K562 (cell line): ENCODE measurements at regions not wholly inside any gene's neighbourhood (a gene's known extent, or its start where the extent isn't known, plus 50 kb on each side); places are given as distances from the start of the nearest gene placed in this dataset.

ENCODE experiments used
- ATAC-seq: fragments of 200-7000 bp; cut with Tn5 transposase; 3 replicates; pipeline ENCODE4 v1.9.1; 2020; ENCODE audit warnings: moderate library complexity
- BruUV-seq: library from RNA; stranded (reverse); fragments of 400-500 nt; replicated peaks from 2 replicates; lab custom pipeline; 2021; lab: Mats Ljungman, UMichigan
- CTCF ChIA-PET: fragments of 300-600 bp; formaldehyde crosslinking; extraction: SDS; loops from one replicate; lab custom pipeline; 2021; ENCODE audit warnings: low intra/inter-chr PET ratio; lab: Yijun Ruan, JAX
- POLR2A ChIA-PET: fragments of 300-600, 350-650 bp; sonication (Branson Sonifier 250); formaldehyde crosslinking; extraction: SDS; loops from one replicate; lab custom pipeline; 2021; ENCODE audit warnings: antibody characterized with exemption, inconsistent platforms; lab: Yijun Ruan, JAX
- DNase-seq, 4 experiments: peaks; one replicate each; pipeline versions ENCODE4 v3.0.0 to v3.0.0-alpha.2; 2011 to 2018; ENCODE audit warnings: low spot score in 3 of 4, mixed read lengths in 3 of 4; ENCODE audit errors: extremely low read depth in 1 of 4
- FAIRE-seq: peaks from 2 replicates; lab custom pipeline; 2011; peaks lifted over from hg19 to GRCh38; lab: Jason Lieb, UNC
- H2AFZ ChIP-seq: 2 replicates; pipeline ENCODE4 v1.6.0; 2011; ENCODE audit warnings: low read depth, low read length, control low read depth, inconsistent platforms
- H3K27ac ChIP-seq: fragments of 200-600 bp; 3 replicates; pipeline ENCODE4 v1.8.0; 2011; ENCODE audit warnings: low read depth, mild to moderate bottlenecking, control low read depth, inconsistent platforms, low read length, moderate library complexity, mixed read lengths; ENCODE audit errors: extremely low read depth
- H3K27me3 ChIP-seq, 2 experiments: fragments of 300-600 bp in 1 of 2; 2 replicates in 1 of 2; 3 replicates in 1 of 2; pipeline versions ENCODE4 v1.6.0 to v1.8.0; 2011; ENCODE audit warnings: inconsistent platforms in 2 of 2, low read length in 2 of 2, mild to moderate bottlenecking in 1 of 2, mixed read lengths in 1 of 2, moderate library complexity in 1 of 2; ENCODE audit not compliant: control insufficient read depth in 2 of 2, insufficient read depth in 2 of 2
- H3K36me3 ChIP-seq: fragments of 300-600 bp; 3 replicates; pipeline ENCODE4 v1.8.0; 2011; ENCODE audit warnings: mild to moderate bottlenecking, low read length, inconsistent platforms; ENCODE audit not compliant: control insufficient read depth, insufficient read depth
- H3K4me1 ChIP-seq, 2 experiments: fragments of 200-600 bp in 1 of 2; replicated peaks in 1 of 2; 2 replicates in 1 of 2; 3 replicates in 1 of 2; pipeline versions ENCODE4 v1.5.1 to v1.8.0; 2011; ENCODE audit warnings: inconsistent platforms in 2 of 2, low read length in 2 of 2, mild to moderate bottlenecking in 1 of 2, mixed read lengths in 1 of 2, moderate library complexity in 1 of 2; ENCODE audit not compliant: control insufficient read depth in 2 of 2, insufficient read depth in 2 of 2
- H3K4me2 ChIP-seq: 2 replicates; pipeline ENCODE4 v1.6.1; 2011; ENCODE audit warnings: low read length, control low read depth, inconsistent platforms, mixed read lengths; ENCODE audit not compliant: insufficient read depth
- H3K4me3 ChIP-seq: fragments of 200-600 bp; sonication (generic), shearing (Covaris generic); 2 replicates; pipeline ENCODE4 v1.5.1; 2016; ENCODE audit warnings: control low read depth, inconsistent platforms
- H3K79me2 ChIP-seq: fragments of 200-600 bp; 3 replicates; pipeline ENCODE4 v1.8.0; 2011; ENCODE audit warnings: low read length, inconsistent platforms; ENCODE audit not compliant: control insufficient read depth, insufficient read depth
- H3K9ac ChIP-seq, 2 experiments: 2 replicates each; pipeline versions ENCODE4 v1.6.0 to v1.6.1; 2011; ENCODE audit warnings: low read depth in 2 of 2, low read length in 2 of 2, control low read depth in 1 of 2, inconsistent platforms in 1 of 2, mild to moderate bottlenecking in 1 of 2, mixed read lengths in 1 of 2; ENCODE audit not compliant: insufficient read depth in 1 of 2
- H3K9me1 ChIP-seq: one replicate; pipeline ENCODE4 v1.6.0; 2011; ENCODE audit warnings: inconsistent platforms, mild to moderate bottlenecking, low read length, moderate library complexity; ENCODE audit not compliant: control insufficient read depth, insufficient read depth
- H3K9me3 ChIP-seq: replicated peaks from 2 replicates; pipeline ENCODE4 v1.5.1; 2011; ENCODE audit warnings: low read depth, low read length, inconsistent platforms; ENCODE audit not compliant: control insufficient read depth, insufficient read depth
- H4K20me1 ChIP-seq: replicated peaks from 2 replicates; pipeline ENCODE4 v1.6.1; 2011; ENCODE audit warnings: low read length, inconsistent platforms, mixed read lengths; ENCODE audit not compliant: control insufficient read depth, insufficient read depth
- CBFB ChIP-seq: sonication (generic); formaldehyde crosslinking; IDR thresholded peaks from 2 replicates; pipeline ENCODE4 v1.4.0; 2020; ENCODE audit warnings: mild to moderate bottlenecking, missing genetic modification reagents
- CCAR2 ChIP-seq: fragments of 200-400 bp; formaldehyde crosslinking; IDR thresholded peaks from 2 replicates; pipeline ENCODE4 v1.6.1; 2017; ENCODE audit warnings: mild to moderate bottlenecking, low read depth, low read length
- GTF2F1 ChIP-seq: IDR thresholded peaks from 2 replicates; pipeline ENCODE4 v1.6.1; 2011; ENCODE audit warnings: low read depth, low read length, improper control_type of control experiment
- LEF1 ChIP-seq: fragments of 450-650 bp; IDR thresholded peaks from 2 replicates; pipeline ENCODE4 v1.6.1; 2016; ENCODE audit warnings: mild to moderate bottlenecking
- PML ChIP-seq: IDR thresholded peaks from 2 replicates; pipeline ENCODE4 v1.6.1; 2012; ENCODE audit warnings: low read length, inconsistent platforms
- RBFOX2 ChIP-seq: fragments of 200-400 bp; formaldehyde crosslinking; IDR thresholded peaks from 2 replicates; pipeline ENCODE4 v1.6.1; 2017; ENCODE audit warnings: low read depth, mild to moderate bottlenecking, low read length, moderate library complexity
- RNF219 ChIP-seq: fragments of 250-450 bp; sonication (Bioruptor Pico); IDR thresholded peaks from 2 replicates; pipeline ENCODE4 v1.5.0; 2022; ENCODE audit warnings: mild to moderate bottlenecking
- TCF3 ChIP-seq: sonication (generic); formaldehyde crosslinking; IDR thresholded peaks from 2 replicates; pipeline ENCODE4 v1.4.0; 2020; ENCODE audit warnings: mild to moderate bottlenecking, missing genetic modification reagents
- THRAP3 ChIP-seq: fragments of 450-650 bp; IDR thresholded peaks from 2 replicates; pipeline ENCODE4 v1.6.1; 2016; ENCODE audit warnings: mild to moderate bottlenecking, inconsistent platforms, borderline replicate concordance
- ZC3H11A ChIP-seq: IDR thresholded peaks from 2 replicates; pipeline ENCODE4 v1.6.1; 2012; ENCODE audit warnings: low read depth, low read length, improper control_type of control experiment
- ZNF274 ChIP-seq: IDR thresholded peaks from 2 replicates; pipeline ENCODE4 v1.6.1; 2011; ENCODE audit warnings: low read depth, mild to moderate bottlenecking, low read length, moderate library complexity, borderline replicate concordance
- ZNF318 ChIP-seq, 2 experiments: fragments of 450-650 bp; IDR thresholded peaks; 2 replicates each; pipeline ENCODE4 v1.6.1; 2016; ENCODE audit warnings: mild to moderate bottlenecking in 2 of 2, borderline replicate concordance in 1 of 2, low read depth in 1 of 2, moderate library complexity in 1 of 2
- WGBS: fragments of 100-300 bp; shearing (Covaris generic); methylation state at CpG from one replicate; pipeline ENCODE4 v1.1.6; 2016; ENCODE audit warnings: low coverage, mixed read lengths; ENCODE audit not compliant: insufficient coverage; ENCODE audit errors: missing lambda C conversion rate; 5-methylcytosine and 5-hydroxymethylcytosine counted together
- in situ Hi-C: fragments of 300-500 bp; cut with MboI; formaldehyde crosslinking; loops from 4 replicates; pipeline ENCODE4 v1.15.0; 2018; ENCODE audit warnings: inconsistent platforms, mixed read lengths
- intact Hi-C: fragments of 100-400 bp; cut with micrococcal nuclease; formaldehyde crosslinking; loops from 2 replicates; pipeline ENCODE4 v1.14.2; 2022

- ATAC-seq (no peak), DNase-seq (no peak), FAIRE-seq (no peak)
- no peak overlapping the region for H3K4me3 ChIP-seq
- no peak overlapping the region for H2AFZ ChIP-seq
- no peak overlapping the region for H3K4me2 ChIP-seq
- H3K4me1 ChIP-seq = no peaks in the 10 kb centered on the region
- no peaks in the 10 kb centered on the region for H3K27me3 ChIP-seq
- no peaks in the 10 kb centered on the region for H3K9me1 ChIP-seq
- POLR2A ChIA-PET = interaction anchor here (1.0 kb wide), 1 partner anchor 71 kb away, joined by 4 read pairs; no protein-coding TSS in a partner anchor
- CTCF ChIA-PET = no interaction called here
- 0% methylated on average over 3 of the region's 3 CpGs for WGBS
- no peaks in the 10 kb centered on the region for H3K9me3 ChIP-seq
- intact Hi-C loops (no loop called here), in situ Hi-C loops (no loop called here)
- no peaks in the 10 kb centered on the region for H3K36me3 ChIP-seq
- H3K9ac ChIP-seq = no peak overlapping the region
- H3K27ac ChIP-seq = no peak overlapping the region
- no peaks in the 10 kb centered on the region for H4K20me1 ChIP-seq
- no TSS peak for BruUV-seq
- no peaks in the 10 kb centered on the region for H3K79me2 ChIP-seq
- TF ChIP-seq CBFB (CRISPR knock-in tag) = no peak
- TF ChIP-seq RNF219 (CRISPR knock-in tag) = no peak
- no peak for TF ChIP-seq ZNF318 (IDR thresholded peaks at IDR 0.05; ENCODE audit: borderline replicate concordance in 1 of 2, low read depth in 1 of 2)
- TF ChIP-seq RBFOX2 = no peak
- TF ChIP-seq THRAP3 = no peak
- no peak for TF ChIP-seq LEF1
- no peak for TF ChIP-seq ZNF274
- TF ChIP-seq GTF2F1 = no peak
- no peak for TF ChIP-seq PML
- no peak for TF ChIP-seq TCF3 (CRISPR knock-in tag)
- TF ChIP-seq ZC3H11A = no peak
- no peak for TF ChIP-seq CCAR2
Observed at GRCh38 chr18:25866331-25866730, 224.1 kb downstream of the SS18 start.
